ENCODE measurements at regions not wholly inside any gene's neighbourhood (a gene's known extent, or its start where the extent isn't known, plus 50 kb on each side); places are given as distances from the start of the nearest gene placed in this dataset.

GRCh38 chr9:89926167-89926566 lies 321.4 kb downstream of the GADD45G start:
- no peaks in the 10 kb centered on the region for H4K20me1 ChIP-seq (replicated peaks; ENCODE audit: insufficient read depth)
- no peak for DNase-seq (ENCODE audit: low spot score)

More at GRCh38 chr9:89926167-89926566, 321.4 kb downstream of the GADD45G start:
- Histone ChIP-seq H3K4me3 (no peak overlapping the region), H3K27ac (ENCODE audit: low read depth) (no peak overlapping the region), H2AFZ (no peak overlapping the region), H3K4me2 (no peak overlapping the region), H3K79me2 (replicated peaks; ENCODE audit: insufficient read depth) (no peaks in the 10 kb centered on the region), H3K36me3 (ENCODE audit: insufficient read depth) (no peaks in the 10 kb centered on the region), H3K9me2 (ENCODE audit: insufficient read depth) (no peaks in the 10 kb centered on the region), H3F3A (replicated peaks; ENCODE audit: low read depth) (no peaks in the 10 kb centered on the region), H3K4me1 (ENCODE audit: insufficient read depth) (no peaks in the 10 kb centered on the region), H3K27me3 (ENCODE audit: insufficient read depth) (no peaks in the 10 kb centered on the region)
- Mint-ChIP-seq H3K27ac (no peak overlapping the region), H3K27me3 (ENCODE audit: insufficient read depth, low read depth, poor library complexity) (peaks cover 8% of the 10 kb centered on the region), H3K36me3 (ENCODE audit: low read depth) (no peaks in the 10 kb centered on the region), H3K9me3 (no peaks in the 10 kb centered on the region), H3K4me3 (no peak overlapping the region), H3K4me1 (peaks cover 15% of the 10 kb centered on the region)
- no peak for ATAC-seq
- TF ChIP-seq EZH2 (IDR thresholded peaks at IDR 0.05; ENCODE audit: low read depth, unreplicated experiment) (no peak), CTCF (conservative IDR thresholded peaks at IDR 0.05; ENCODE audit: low read depth in 2 of 2) (no peak), ZNF114 (CRISPR knock-in tag; IDR thresholded peaks at IDR 0.05) (no peak), POLR2AphosphoS5 (IDR thresholded peaks at IDR 0.05; ENCODE audit: low read depth) (no peak), JUNB (IDR thresholded peaks at IDR 0.05; ENCODE audit: unreplicated experiment) (no peak), STAT1 (IDR thresholded peaks at IDR 0.05; ENCODE audit: unreplicated experiment) (no peak), EZH2phosphoT487 (IDR thresholded peaks at IDR 0.05; ENCODE audit: unreplicated experiment) (no peak), CREB1 (CRISPR knock-in tag; IDR thresholded peaks at IDR 0.05; ENCODE audit: low read depth) (no peak), NANOG (IDR thresholded peaks at IDR 0.05; ENCODE audit: borderline replicate concordance) (no peak), ZNF331 (CRISPR knock-in tag; IDR thresholded peaks at IDR 0.05; ENCODE audit: low read depth) (no peak)
- TF ChIP-seq, protein P1, sequence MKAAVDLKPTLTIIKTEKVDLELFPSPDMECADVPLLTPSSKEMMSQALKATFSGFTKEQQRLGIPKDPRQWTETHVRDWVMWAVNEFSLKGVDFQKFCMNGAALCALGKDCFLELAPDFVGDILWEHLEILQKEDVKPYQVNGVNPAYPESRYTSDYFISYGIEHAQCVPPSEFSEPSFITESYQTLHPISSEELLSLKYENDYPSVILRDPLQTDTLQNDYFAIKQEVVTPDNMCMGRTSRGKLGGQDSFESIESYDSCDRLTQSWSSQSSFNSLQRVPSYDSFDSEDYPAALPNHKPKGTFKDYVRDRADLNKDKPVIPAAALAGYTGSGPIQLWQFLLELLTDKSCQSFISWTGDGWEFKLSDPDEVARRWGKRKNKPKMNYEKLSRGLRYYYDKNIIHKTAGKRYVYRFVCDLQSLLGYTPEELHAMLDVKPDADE (IDR thresholded peaks at IDR 0.05) = no peak
- TF ChIP-seq, protein P2, sequence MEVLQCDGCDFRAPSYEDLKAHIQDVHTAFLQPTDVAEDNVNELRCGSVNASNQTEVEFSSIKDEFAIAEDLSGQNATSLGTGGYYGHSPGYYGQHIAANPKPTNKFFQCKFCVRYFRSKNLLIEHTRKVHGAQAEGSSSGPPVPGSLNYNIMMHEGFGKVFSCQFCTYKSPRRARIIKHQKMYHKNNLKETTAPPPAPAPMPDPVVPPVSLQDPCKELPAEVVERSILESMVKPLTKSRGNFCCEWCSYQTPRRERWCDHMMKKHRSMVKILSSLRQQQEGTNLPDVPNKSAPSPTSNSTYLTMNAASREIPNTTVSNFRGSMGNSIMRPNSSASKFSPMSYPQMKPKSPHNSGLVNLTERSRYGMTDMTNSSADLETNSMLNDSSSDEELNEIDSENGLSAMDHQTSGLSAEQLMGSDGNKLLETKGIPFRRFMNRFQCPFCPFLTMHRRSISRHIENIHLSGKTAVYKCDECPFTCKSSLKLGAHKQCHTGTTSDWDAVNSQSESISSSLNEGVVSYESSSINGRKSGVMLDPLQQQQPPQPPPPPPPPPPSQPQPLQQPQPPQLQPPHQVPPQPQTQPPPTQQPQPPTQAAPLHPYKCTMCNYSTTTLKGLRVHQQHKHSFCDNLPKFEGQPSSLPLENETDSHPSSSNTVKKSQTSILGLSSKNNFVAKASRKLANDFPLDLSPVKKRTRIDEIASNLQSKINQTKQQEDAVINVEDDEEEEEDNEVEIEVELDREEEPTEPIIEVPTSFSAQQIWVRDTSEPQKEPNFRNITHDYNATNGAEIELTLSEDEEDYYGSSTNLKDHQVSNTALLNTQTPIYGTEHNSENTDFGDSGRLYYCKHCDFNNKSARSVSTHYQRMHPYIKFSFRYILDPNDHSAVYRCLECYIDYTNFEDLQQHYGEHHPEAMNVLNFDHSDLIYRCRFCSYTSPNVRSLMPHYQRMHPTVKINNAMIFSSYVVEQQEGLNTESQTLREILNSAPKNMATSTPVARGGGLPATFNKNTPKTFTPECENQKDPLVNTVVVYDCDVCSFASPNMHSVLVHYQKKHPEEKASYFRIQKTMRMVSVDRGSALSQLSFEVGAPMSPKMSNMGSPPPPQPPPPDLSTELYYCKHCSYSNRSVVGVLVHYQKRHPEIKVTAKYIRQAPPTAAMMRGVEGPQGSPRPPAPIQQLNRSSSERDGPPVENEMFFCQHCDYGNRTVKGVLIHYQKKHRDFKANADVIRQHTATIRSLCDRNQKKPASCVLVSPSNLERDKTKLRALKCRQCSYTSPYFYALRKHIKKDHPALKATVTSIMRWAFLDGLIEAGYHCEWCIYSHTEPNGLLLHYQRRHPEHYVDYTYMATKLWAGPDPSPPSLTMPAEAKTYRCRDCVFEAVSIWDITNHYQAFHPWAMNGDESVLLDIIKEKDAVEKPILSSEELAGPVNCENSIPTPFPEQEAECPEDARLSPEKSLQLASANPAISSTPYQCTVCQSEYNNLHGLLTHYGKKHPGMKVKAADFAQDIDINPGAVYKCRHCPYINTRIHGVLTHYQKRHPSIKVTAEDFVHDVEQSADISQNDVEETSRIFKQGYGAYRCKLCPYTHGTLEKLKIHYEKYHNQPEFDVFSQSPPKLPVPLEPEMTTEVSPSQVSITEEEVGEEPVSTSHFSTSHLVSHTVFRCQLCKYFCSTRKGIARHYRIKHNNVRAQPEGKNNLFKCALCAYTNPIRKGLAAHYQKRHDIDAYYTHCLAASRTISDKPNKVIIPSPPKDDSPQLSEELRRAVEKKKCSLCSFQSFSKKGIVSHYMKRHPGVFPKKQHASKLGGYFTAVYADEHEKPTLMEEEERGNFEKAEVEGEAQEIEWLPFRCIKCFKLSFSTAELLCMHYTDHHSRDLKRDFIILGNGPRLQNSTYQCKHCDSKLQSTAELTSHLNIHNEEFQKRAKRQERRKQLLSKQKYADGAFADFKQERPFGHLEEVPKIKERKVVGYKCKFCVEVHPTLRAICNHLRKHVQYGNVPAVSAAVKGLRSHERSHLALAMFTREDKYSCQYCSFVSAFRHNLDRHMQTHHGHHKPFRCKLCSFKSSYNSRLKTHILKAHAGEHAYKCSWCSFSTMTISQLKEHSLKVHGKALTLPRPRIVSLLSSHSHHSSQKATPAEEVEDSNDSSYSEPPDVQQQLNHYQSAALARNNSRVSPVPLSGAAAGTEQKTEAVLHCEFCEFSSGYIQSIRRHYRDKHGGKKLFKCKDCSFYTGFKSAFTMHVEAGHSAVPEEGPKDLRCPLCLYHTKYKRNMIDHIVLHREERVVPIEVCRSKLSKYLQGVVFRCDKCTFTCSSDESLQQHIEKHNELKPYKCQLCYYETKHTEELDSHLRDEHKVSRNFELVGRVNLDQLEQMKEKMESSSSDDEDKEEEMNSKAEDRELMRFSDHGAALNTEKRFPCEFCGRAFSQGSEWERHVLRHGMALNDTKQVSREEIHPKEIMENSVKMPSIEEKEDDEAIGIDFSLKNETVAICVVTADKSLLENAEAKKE (CRISPR knock-in tag; IDR thresholded peaks at IDR 0.05) = no peak
- TF ChIP-seq, protein P3, sequence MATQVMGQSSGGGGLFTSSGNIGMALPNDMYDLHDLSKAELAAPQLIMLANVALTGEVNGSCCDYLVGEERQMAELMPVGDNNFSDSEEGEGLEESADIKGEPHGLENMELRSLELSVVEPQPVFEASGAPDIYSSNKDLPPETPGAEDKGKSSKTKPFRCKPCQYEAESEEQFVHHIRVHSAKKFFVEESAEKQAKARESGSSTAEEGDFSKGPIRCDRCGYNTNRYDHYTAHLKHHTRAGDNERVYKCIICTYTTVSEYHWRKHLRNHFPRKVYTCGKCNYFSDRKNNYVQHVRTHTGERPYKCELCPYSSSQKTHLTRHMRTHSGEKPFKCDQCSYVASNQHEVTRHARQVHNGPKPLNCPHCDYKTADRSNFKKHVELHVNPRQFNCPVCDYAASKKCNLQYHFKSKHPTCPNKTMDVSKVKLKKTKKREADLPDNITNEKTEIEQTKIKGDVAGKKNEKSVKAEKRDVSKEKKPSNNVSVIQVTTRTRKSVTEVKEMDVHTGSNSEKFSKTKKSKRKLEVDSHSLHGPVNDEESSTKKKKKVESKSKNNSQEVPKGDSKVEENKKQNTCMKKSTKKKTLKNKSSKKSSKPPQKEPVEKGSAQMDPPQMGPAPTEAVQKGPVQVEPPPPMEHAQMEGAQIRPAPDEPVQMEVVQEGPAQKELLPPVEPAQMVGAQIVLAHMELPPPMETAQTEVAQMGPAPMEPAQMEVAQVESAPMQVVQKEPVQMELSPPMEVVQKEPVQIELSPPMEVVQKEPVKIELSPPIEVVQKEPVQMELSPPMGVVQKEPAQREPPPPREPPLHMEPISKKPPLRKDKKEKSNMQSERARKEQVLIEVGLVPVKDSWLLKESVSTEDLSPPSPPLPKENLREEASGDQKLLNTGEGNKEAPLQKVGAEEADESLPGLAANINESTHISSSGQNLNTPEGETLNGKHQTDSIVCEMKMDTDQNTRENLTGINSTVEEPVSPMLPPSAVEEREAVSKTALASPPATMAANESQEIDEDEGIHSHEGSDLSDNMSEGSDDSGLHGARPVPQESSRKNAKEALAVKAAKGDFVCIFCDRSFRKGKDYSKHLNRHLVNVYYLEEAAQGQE (IDR thresholded peaks at IDR 0.05; ENCODE audit: unreplicated experiment) = no peak

Data from GM23338 (cell line).